Endothelial cell of umbilical vein (primary cell): ENCODE measurements at regions not wholly inside any gene's neighbourhood (a gene's known extent, or its start where the extent isn't known, plus 50 kb on each side); places are given as distances from the start of the nearest gene placed in this dataset.

Source experiments
- BruUV-seq: library from RNA; stranded (reverse); fragments of 400-500 nt; replicated peaks from 2 replicates; lab custom pipeline; 2021; lab: Mats Ljungman, UMichigan
- CTCF ChIA-PET: fragments of 300-600, 350-600 bp; sonication (Branson Sonifier 250); formaldehyde crosslinking; loops from one replicate; lab custom pipeline; 2021; ENCODE audit warnings: antibody characterized with exemption, inconsistent platforms; lab: Charles Lee
- POLR2A ChIA-PET: fragments of 300-600, 350-600 bp; sonication (Branson Sonifier 250); formaldehyde crosslinking; loops from one replicate; lab custom pipeline; 2021; ENCODE audit warnings: antibody characterized with exemption, inconsistent platforms; lab: Charles Lee
- DNase-seq: peaks from one replicate; pipeline ENCODE4 v3.0.0-alpha.2; 2011; ENCODE audit warnings: low read depth, low spot score
- FAIRE-seq: peaks from 2 replicates; lab custom pipeline; 2011; peaks lifted over from hg19 to GRCh38; lab: Jason Lieb, UNC
- H2AFZ ChIP-seq: 2 replicates; pipeline ENCODE4 v1.6.0; 2012; ENCODE audit warnings: low read depth, low read length, control low read depth, inconsistent platforms
- H3K27ac ChIP-seq: 2 replicates; pipeline ENCODE4 v1.5.1; 2011; ENCODE audit warnings: low read depth, mild to moderate bottlenecking, control low read depth, low read length, moderate library complexity; ENCODE audit not compliant: insufficient read depth
- H3K27me3 ChIP-seq, 2 experiments: 2 replicates each; pipeline versions ENCODE4 v1.6.0 to v1.6.1; 2011; ENCODE audit warnings: low read length in 2 of 2, mixed read lengths in 1 of 2; ENCODE audit not compliant: control insufficient read depth in 2 of 2, insufficient read depth in 2 of 2
- H3K36me3 ChIP-seq, 2 experiments: 2 replicates in 1 of 2; 3 replicates in 1 of 2; pipeline ENCODE4 v1.5.1; 2011; ENCODE audit warnings: low read length in 2 of 2, mild to moderate bottlenecking in 1 of 2, moderate library complexity in 1 of 2; ENCODE audit not compliant: control insufficient read depth in 2 of 2, insufficient read depth in 2 of 2; ENCODE audit errors: extremely low read depth in 1 of 2
- H3K4me1 ChIP-seq: 3 replicates; pipeline ENCODE4 v1.5.1; 2011; ENCODE audit warnings: mild to moderate bottlenecking, low read length; ENCODE audit not compliant: control insufficient read depth, insufficient read depth; ENCODE audit errors: extremely low read depth
- H3K4me2 ChIP-seq: 2 replicates; pipeline ENCODE4 v1.6.1; 2011; ENCODE audit warnings: low read length, control low read depth, mixed read lengths; ENCODE audit not compliant: insufficient read depth
- H3K4me3 ChIP-seq, 3 experiments: fragments of 200-600 bp in 1 of 3; sonication (generic), shearing (Covaris generic) in 1 of 3; replicated peaks in 1 of 3; 2 replicates each; pipeline ENCODE4 v1.5.1; 2011 to 2016; ENCODE audit warnings: control low read depth in 3 of 3, low read length in 3 of 3, mild to moderate bottlenecking in 2 of 3, inconsistent platforms in 1 of 3, low read depth in 1 of 3, moderate library complexity in 1 of 3; ENCODE audit not compliant: insufficient read depth in 1 of 3
- H3K79me2 ChIP-seq: 2 replicates; pipeline ENCODE4 v1.6.0; 2012; ENCODE audit warnings: low read length, inconsistent platforms; ENCODE audit not compliant: control insufficient read depth, insufficient read depth
- H3K9ac ChIP-seq: replicated peaks from 2 replicates; pipeline ENCODE3; 2011; ENCODE audit warnings: low read length, control low read depth; ENCODE audit not compliant: insufficient read depth; ENCODE audit errors: extremely low read depth
- H3K9me1 ChIP-seq: replicated peaks from 3 replicates; pipeline ENCODE4 v1.6.0; 2011; ENCODE audit warnings: mild to moderate bottlenecking, low read length; ENCODE audit not compliant: control insufficient read depth, insufficient read depth; ENCODE audit errors: extremely low read depth
- H3K9me3 ChIP-seq: replicated peaks from 2 replicates; pipeline ENCODE4 v1.5.1; 2012; ENCODE audit warnings: low read length, inconsistent platforms; ENCODE audit not compliant: control insufficient read depth, insufficient read depth
- H4K20me1 ChIP-seq: replicated peaks from 2 replicates; pipeline ENCODE3; 2011; ENCODE audit warnings: mild to moderate bottlenecking, low read length; ENCODE audit not compliant: control insufficient read depth, insufficient read depth; ENCODE audit errors: extremely low read depth
- EZH2 ChIP-seq: IDR thresholded peaks from 2 replicates; pipeline ENCODE4 v1.6.1; 2012; ENCODE audit warnings: borderline replicate concordance, low read depth, mild to moderate bottlenecking, moderate library complexity, low read length, inconsistent platforms; ENCODE audit not compliant: severe bottlenecking
- FOS ChIP-seq: IDR thresholded peaks from 2 replicates; pipeline ENCODE4 v1.6.1; 2011; ENCODE audit warnings: mild to moderate bottlenecking, low read length, moderate library complexity, borderline replicate concordance; ENCODE audit not compliant: insufficient read depth
- GATA2 ChIP-seq: IDR thresholded peaks from 2 replicates; pipeline ENCODE4 v1.7.0; 2011; ENCODE audit warnings: low read depth, mild to moderate bottlenecking, moderate library complexity, mixed read lengths, low read length; ENCODE audit not compliant: insufficient read length, insufficient read depth
- JUN ChIP-seq: IDR thresholded peaks from 2 replicates; pipeline ENCODE4 v1.6.1; 2011; ENCODE audit warnings: borderline replicate concordance, low read depth; ENCODE audit not compliant: insufficient read length, insufficient read depth
- MYC ChIP-seq: IDR thresholded peaks from one replicate; pipeline ENCODE4 v1.6.1; 2011; ENCODE audit warnings: mild to moderate bottlenecking, low read depth, low read length
- POLR2A ChIP-seq: IDR thresholded peaks from 2 replicates; pipeline ENCODE4 v1.6.1; 2012; ENCODE audit warnings: low read depth, mild to moderate bottlenecking, control low read depth, low read length
- POLR2AphosphoS5 ChIP-seq: IDR thresholded peaks from 2 replicates; pipeline ENCODE4 v1.6.1; 2012; ENCODE audit warnings: low read depth, mild to moderate bottlenecking, control low read depth, low read length, moderate library complexity; ENCODE audit not compliant: insufficient read depth
- dilution Hi-C: fragments of 300-500 bp; cut with MboI; formaldehyde crosslinking; loops from one replicate; pipeline ENCODE4 v1.15.0; 2019; ENCODE audit warnings: low sequenced_read_pairs; ENCODE audit not compliant: extremely low pct_ligation_motif_present
- intact Hi-C: fragments of 100-400 bp; cut with micrococcal nuclease; formaldehyde crosslinking; loops from one replicate; pipeline ENCODE4 v1.10.0; 2022
- TF ChIP-seq, protein P1 (sequence below), 2 donors: IDR thresholded peaks; 1 replicate in 1 of 2; 2 replicates in 1 of 2; pipeline ENCODE4 v1.5.1; 2011; ENCODE audit warnings: low read length in 2 of 2, mild to moderate bottlenecking in 2 of 2, moderate library complexity in 2 of 2, control low read depth in 1 of 2, inconsistent platforms in 1 of 2, low read depth in 1 of 2; ENCODE audit not compliant: insufficient read depth in 1 of 2; ENCODE audit errors: extremely low read depth in 1 of 2
- TF ChIP-seq, protein P2 (sequence below): IDR thresholded peaks from 2 replicates; pipeline ENCODE4 v1.6.1; 2011; ENCODE audit not compliant: insufficient read depth, insufficient read length

DNA sequence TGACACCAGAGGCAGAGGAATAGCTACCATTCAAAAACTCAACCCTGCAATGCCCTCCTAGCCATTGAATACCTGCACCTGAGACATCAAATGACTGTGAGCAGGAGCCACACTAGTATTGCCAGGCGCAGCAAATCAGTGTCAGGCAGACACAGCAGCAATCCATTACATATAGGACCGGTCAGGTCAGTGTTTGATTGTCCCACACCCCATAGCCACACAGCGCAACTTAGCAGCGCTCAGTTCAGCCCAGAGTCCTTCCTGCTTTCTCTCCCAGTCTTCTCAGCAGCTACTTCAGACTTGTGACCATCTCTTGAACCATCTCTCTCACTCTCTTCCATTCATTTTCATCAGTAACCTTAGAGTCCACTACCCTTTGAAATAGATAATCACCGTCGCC lies 181.6 kb upstream of the GPR12 start:
- DNase-seq (no peak), FAIRE-seq (no peak)
- Histone ChIP-seq H3K4me1 (no peaks in the 10 kb centered on the region), H3K9me1 (no peaks in the 10 kb centered on the region), H4K20me1 (no peaks in the 10 kb centered on the region), H3K27ac (no peak overlapping the region), H3K79me2 (no peaks in the 10 kb centered on the region), H3K27me3 (peaks cover 13 to 15% of the 10 kb centered on the region in 2 experiments), H3K36me3 (no peaks in the 10 kb centered on the region), H3K4me2 (no peak overlapping the region), H3K4me3 (no peak overlapping the region), H3K9me3 (no peaks in the 10 kb centered on the region), H2AFZ (no peak overlapping the region), H3K9ac (no peak overlapping the region)
- no peak for TF ChIP-seq GATA2
- TF ChIP-seq POLR2AphosphoS5: no peak
- TF ChIP-seq POLR2A: no peak
- no peak for TF ChIP-seq JUN
- ChIA-PET CTCF (no interaction called here), POLR2A (no interaction called here)
- no TSS peak for BruUV-seq
- intact Hi-C loops: no loop called here
- dilution Hi-C loops: no loop called here

DNA sequence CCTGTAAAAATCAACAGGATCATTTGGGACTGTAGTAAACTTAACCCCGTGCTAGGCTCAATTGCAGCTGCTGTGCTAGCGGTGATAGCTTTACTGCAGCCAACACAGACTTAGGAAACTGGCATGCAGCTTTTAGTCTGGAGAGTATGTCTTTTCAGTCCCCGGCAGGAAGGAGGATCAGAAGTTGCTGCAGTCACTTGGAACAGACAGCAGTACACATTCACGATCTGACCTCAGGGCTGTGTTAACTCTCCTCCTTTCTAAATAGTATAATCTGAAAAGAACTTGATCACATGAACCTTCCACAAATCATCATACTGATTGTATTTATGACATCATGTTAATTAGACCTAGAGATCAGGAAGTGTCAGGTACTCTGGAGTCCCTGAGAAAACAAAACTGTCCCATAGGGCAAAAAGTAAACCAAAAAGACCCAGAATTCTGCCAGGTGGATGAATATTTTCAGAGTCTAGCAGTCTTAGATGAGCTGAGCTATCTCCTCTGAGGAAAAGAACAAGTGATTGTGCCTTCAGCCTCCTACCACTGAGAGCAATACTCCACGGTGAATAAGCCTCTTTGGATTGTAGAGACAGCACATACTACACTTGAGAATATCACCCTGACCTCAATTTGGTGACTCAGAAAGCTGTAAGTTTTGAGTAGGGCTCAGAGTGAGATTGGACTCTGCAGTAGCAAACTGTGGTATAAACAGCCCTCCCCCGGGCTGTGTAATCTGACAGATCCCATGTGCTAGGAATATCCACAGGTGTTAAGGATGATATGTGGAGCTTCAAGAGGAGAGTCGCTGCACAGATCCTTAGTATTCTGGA lies 181.0 kb upstream of the GPR12 start:
- H3K4me2 ChIP-seq: no peak overlapping the region
- H3K36me3 ChIP-seq: no peaks in the 10 kb centered on the region
- TF ChIP-seq EZH2: no peak
- TF ChIP-seq FOS: no peak
- no peak for TF ChIP-seq MYC
- no peak for TF ChIP-seq POLR2AphosphoS5
- TF ChIP-seq, protein P1, sequence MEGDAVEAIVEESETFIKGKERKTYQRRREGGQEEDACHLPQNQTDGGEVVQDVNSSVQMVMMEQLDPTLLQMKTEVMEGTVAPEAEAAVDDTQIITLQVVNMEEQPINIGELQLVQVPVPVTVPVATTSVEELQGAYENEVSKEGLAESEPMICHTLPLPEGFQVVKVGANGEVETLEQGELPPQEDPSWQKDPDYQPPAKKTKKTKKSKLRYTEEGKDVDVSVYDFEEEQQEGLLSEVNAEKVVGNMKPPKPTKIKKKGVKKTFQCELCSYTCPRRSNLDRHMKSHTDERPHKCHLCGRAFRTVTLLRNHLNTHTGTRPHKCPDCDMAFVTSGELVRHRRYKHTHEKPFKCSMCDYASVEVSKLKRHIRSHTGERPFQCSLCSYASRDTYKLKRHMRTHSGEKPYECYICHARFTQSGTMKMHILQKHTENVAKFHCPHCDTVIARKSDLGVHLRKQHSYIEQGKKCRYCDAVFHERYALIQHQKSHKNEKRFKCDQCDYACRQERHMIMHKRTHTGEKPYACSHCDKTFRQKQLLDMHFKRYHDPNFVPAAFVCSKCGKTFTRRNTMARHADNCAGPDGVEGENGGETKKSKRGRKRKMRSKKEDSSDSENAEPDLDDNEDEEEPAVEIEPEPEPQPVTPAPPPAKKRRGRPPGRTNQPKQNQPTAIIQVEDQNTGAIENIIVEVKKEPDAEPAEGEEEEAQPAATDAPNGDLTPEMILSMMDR (IDR thresholded peaks at IDR 0.05; ENCODE audit: extremely low read depth in 1 of 2, insufficient read depth in 1 of 2, low read depth in 1 of 2, low read length in 2 of 2): no peak
- TF ChIP-seq JUN: no peak
- no peak for TF ChIP-seq POLR2A
- TF ChIP-seq, protein P2, sequence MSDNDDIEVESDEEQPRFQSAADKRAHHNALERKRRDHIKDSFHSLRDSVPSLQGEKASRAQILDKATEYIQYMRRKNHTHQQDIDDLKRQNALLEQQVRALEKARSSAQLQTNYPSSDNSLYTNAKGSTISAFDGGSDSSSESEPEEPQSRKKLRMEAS: no peak
- TF ChIP-seq GATA2: no peak
- H3K9me3 ChIP-seq: no peaks in the 10 kb centered on the region
- H3K79me2 ChIP-seq: no peaks in the 10 kb centered on the region
- DNase-seq: no peak
- H2AFZ ChIP-seq: no peak overlapping the region
- H3K27me3 ChIP-seq: peaks cover 12% of the 10 kb centered on the region in 2 experiments
- dilution Hi-C loops (no loop called here), intact Hi-C loops (no loop called here)
- POLR2A ChIA-PET: no interaction called here
- no TSS peak for BruUV-seq
- H3K4me1 ChIP-seq: no peaks in the 10 kb centered on the region
- no peak overlapping the region for H3K27ac ChIP-seq
- H4K20me1 ChIP-seq: no peaks in the 10 kb centered on the region
- no peak overlapping the region for H3K4me3 ChIP-seq
- no peaks in the 10 kb centered on the region for H3K9me1 ChIP-seq
- CTCF ChIA-PET: interaction anchor here (0.9 kb wide), 1 partner anchor 421 kb away, joined by 3 read pairs; no protein-coding TSS in a partner anchor
- FAIRE-seq: no peak
- H3K9ac ChIP-seq: no peak overlapping the region
